ENCODE measurements at regions not wholly inside any gene's neighbourhood (a gene's known extent, or its start where the extent isn't known, plus 50 kb on each side); places are given as distances from the start of the nearest gene placed in this dataset.
A peak's percentile ranks its signal among the peaks of the same experiment; 100 is the strongest.

- Histone ChIP-seq H2BK12ac (ENCODE audit: low read depth, low read length) (no peak overlapping the region), H2AFZ (ENCODE audit: low read length) (peak overlapping the region; percentile 16; the same call in 1 of the 2 replicates), H2BK20ac (ENCODE audit: low read length) (peak overlapping the region; percentile 40; the same call in 1 of the 2 replicates), H3K14ac (ENCODE audit: insufficient read length) (no peak overlapping the region), H3K27me3 (replicated peaks in 1 of 4; ENCODE audit: control insufficient read depth in 3 of 4, extremely low read depth in 1 of 4, insufficient read depth in 3 of 4, low read length in 3 of 4) (no peaks in the 10 kb centered on the region), H3K18ac (ENCODE audit: extremely low read depth, low read length) (no peak overlapping the region), H3K4me1 (replicated peaks in 1 of 4; ENCODE audit: control insufficient read depth in 3 of 4, insufficient read depth in 4 of 4, low read length in 3 of 4) (peaks cover 0 to 5% (median 1%) of the 10 kb centered on the region in 4 experiments; a peak in 2 of 7 replicates), H3K79me1 (ENCODE audit: low read depth, low read length) (no peaks in the 10 kb centered on the region), H3K79me2 (ENCODE audit: control insufficient read depth in 1 of 2, insufficient read depth in 2 of 2, low read length in 2 of 2) (no peaks in the 10 kb centered on the region), H3K23ac (ENCODE audit: insufficient read length) (no peak overlapping the region), H4K8ac (ENCODE audit: extremely low read depth, insufficient read depth, low read length) (no peak overlapping the region), H3K56ac (replicated peaks; ENCODE audit: insufficient read length, low read depth, low read length) (no peak overlapping the region), H3K9me3 (ENCODE audit: insufficient read depth in 2 of 2, low read depth in 1 of 2, low read length in 1 of 2) (no peaks in the 10 kb centered on the region), H2BK5ac (ENCODE audit: low read depth, low read length) (peak overlapping the region; percentile 67; the same call in 1 of the 2 replicates), H3K4me2 (ENCODE audit: insufficient read depth in 1 of 2, low read depth in 2 of 2, low read length in 2 of 2) (peak overlapping the region in 1 of 2 experiments; percentile 21; a peak in 2 of 4 replicates), H3K36me3 (ENCODE audit: control insufficient read depth in 2 of 4, insufficient read depth in 4 of 4, low read length in 3 of 4) (no peaks in the 10 kb centered on the region; a peak in 2 of 8 replicates), H3K9ac (replicated peaks in 1 of 4; ENCODE audit: extremely low read depth in 1 of 4, low read depth in 3 of 4, low read length in 3 of 4) (no peak overlapping the region), H3K23me2 (ENCODE audit: low read depth, low read length) (no peaks in the 10 kb centered on the region), H3K4ac (replicated peaks; ENCODE audit: insufficient read length, low read depth, low read length) (no peak overlapping the region), H4K91ac (replicated peaks; ENCODE audit: insufficient read length, low read length) (no peak overlapping the region), H2AK5ac (ENCODE audit: low read depth, low read length) (no peak overlapping the region), H4K20me1 (replicated peaks in 1 of 2; ENCODE audit: control insufficient read depth in 1 of 2, insufficient read depth in 2 of 2, low read length in 2 of 2) (no peaks in the 10 kb centered on the region), H3K27ac (ENCODE audit: low read depth, low read length) (no peak overlapping the region; the same call in 1 of the 2 replicates), H2BK120ac (replicated peaks; ENCODE audit: low read depth, low read length) (peak overlapping the region; percentile 5), H3K4me3 (ENCODE audit: extremely low read depth in 1 of 4, insufficient read depth in 2 of 4, low read depth in 3 of 4, low read length in 4 of 4) (peak overlapping the region in 1 of 4 experiments; percentile 18; a peak in 1 of 8 replicates), H2BK15ac (ENCODE audit: low read length) (no peak overlapping the region), H4K5ac (ENCODE audit: insufficient read length, low read depth, low read length) (no peak overlapping the region)
- WGBS, 2 experiments (ENCODE audit: extremely low coverage in 1 of 2, insufficient coverage in 1 of 2, insufficient read length in 1 of 2, insufficient replicate concordance in 2 of 2, low coverage in 1 of 2, low lambda C conversion rate in 2 of 2, missing lambda C conversion rate in 1 of 2): 55% methylated on average over 4 of the region's 4 CpGs; no CpG with 5 or more reads in 1 of the 2 experiments
- TF ChIP-seq ATF3 (IDR thresholded peaks at IDR 0.05; ENCODE audit: insufficient read depth, low read depth, low read length) (no peak), CREB1 (IDR thresholded peaks at IDR 0.05) (peak; percentile 22; the same call in 1 of the 2 replicates)
- FAIRE-seq (peak; percentile 84), DNase-seq (ENCODE audit: low read depth in 1 of 2, low spot score in 2 of 2) (no peak)
- CTCF ChIA-PET (ENCODE audit: partially characterized antibody): no interaction called here
- POLR2A ChIA-PET (ENCODE audit: partially characterized antibody): no interaction called here
Observed at GRCh38 chr18:56407646-56408180, 230.7 kb downstream of the TXNL1 start.

Data from H1 (cell line).